ENCODE measurements at regions not wholly inside any gene's neighbourhood (a gene's known extent, or its start where the extent isn't known, plus 50 kb on each side); places are given as distances from the start of the nearest gene placed in this dataset.

DNA sequence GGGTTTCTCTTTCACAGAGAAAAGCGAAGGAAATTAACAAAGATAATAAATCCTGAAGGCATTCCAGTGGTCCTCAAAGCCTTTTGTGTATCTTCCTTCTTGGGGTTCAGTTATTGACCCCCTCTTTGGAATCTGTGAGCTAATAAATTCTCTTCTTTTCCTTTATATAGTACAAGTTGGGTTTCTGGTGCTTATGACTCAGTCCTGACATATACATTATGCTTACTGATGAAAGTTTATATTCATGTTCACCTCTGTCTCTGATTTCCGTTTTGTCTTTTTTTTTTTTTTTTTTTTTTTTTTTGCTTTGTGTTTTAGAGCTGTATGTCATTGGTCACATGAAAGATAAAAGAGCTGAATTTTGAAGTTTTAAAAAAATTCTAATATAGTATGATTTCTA, 230.7 kb upstream of the RBMS3 start:
- TF ChIP-seq GATA3 (IDR thresholded peaks at IDR 0.05; ENCODE audit: low read depth, low read length) (no peak), GATA2 (IDR thresholded peaks at IDR 0.05; ENCODE audit: low read depth, low read length) (no peak)

DNA sequence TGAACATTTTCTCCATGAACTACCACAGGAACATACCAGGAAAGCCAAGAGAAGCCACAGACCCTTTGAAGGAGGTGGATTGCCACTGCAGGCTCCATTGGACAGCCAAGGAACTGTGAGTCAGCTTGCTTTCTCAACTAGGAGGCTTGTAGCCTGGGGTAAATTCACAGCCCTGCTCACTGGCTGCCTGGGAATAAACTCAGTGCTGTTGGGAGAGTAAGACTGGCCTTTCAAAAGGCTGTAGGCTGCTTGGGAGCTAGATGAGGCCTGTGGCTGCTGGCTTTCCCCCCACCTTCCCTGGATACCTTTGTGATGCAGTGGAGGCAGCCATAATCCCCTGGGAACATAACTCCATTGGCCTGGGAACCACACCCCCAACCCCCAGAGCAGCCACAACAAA, 223.5 kb upstream of the RBMS3 start:
- TF ChIP-seq GATA3 (IDR thresholded peaks at IDR 0.05; ENCODE audit: low read depth, low read length) (no peak), GATA2 (IDR thresholded peaks at IDR 0.05; ENCODE audit: low read depth, low read length) (no peak)

DNA sequence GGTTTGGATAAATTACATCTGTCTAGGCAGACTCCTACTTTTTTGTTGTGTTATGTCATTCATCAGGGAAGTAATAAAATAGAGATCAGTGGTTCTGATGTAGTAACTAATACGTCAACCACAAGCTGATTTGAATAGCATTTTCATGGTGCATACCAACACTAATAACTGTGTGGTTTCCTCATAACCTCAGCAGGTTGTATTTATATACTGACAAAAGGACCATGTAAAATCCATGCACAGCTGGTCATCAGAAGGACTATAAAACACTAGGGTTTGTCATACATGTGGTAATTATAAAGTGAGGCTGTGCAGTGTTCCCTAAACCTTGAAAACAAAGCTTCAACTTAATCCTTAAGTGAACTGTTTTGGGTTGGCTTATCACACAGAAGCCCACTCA, 216.8 kb upstream of the RBMS3 start:
- no peak for TF ChIP-seq GATA3 (IDR thresholded peaks at IDR 0.05; ENCODE audit: low read depth, low read length)
- no peak for TF ChIP-seq GATA2 (IDR thresholded peaks at IDR 0.05; ENCODE audit: low read depth, low read length)

DNA sequence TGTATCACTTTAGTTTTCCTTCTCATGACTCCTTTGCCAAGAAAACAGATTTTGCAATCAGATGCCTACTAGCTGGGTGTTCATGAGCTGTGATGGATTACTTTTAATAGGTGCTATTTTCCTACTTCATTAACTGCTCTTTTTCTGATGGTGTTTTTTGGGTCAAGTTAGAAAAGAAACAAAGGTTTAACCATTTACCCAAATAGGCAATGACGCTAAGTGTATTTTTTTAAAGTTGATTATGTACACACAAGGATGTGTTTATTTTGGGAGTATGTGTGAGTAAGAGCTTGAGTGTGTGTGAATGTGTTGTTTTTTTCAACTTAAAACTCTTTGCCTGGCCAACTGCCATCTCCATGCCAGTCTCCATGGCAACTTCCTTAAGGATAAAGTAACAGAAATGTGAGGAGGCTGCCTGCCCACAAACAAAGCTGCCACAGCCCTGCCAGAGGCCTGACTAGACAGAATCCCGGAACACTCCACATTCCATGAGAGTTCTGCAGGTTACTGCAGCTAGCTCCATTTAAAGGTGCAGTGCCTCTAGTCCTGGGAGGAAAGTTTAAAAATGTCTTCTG, 215.6 kb upstream of the RBMS3 start:
- TF ChIP-seq GATA3 (IDR thresholded peaks at IDR 0.05; ENCODE audit: low read depth, low read length) (no peak), GATA2 (IDR thresholded peaks at IDR 0.05; ENCODE audit: low read depth, low read length) (no peak)

DNA sequence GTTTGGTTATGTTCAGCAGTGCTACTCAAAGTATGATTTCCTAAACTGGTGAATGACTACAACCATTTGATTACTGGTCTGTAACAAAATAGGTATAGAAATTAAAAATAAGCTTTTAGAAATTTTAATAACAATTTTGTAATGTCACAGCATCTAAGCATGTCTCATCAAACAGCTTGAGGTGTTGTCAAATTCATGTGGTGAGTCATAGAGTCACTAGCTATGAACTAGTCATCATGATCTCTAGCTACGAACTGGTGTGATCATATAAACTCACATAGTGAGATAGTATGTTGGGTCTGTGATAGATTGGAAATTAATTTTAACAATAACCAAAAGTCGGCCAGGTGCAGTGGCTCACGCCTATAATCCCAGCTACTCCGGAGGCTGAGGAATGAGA, 213.9 kb upstream of the RBMS3 start:
- TF ChIP-seq GATA3 (IDR thresholded peaks at IDR 0.05; ENCODE audit: low read depth, low read length) (no peak), GATA2 (IDR thresholded peaks at IDR 0.05; ENCODE audit: low read depth, low read length) (no peak)

DNA sequence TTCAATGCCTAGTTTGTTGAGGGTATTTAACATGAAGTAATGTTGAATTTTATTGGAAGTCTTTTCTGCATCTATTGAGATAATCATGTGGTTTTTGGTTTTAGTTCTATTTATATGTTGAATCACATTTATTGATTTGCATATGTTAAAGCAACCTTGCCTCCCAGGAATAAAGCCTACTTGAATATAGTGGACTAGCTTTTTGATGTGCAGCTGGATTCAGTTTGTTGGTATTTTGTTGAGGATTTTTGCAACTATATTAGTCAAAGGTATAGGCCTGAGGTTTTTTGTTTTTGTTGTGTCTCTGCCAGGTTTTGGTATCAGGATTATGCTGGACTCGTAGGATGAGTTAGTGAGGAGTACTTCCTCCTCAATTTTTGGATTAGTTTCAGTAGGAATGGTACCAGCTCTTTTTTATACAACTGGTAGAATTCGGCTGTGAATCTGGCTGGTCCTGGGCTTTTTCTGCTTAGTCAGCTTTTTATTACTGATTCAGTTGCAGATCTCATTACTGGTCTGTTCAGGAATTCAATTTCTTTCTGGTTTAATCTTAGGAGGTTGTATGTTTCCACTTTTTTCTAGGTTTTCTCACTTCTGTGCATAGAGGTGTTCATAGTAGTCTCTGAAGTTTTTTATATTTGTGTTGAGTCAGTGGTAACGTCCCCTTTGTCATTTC, 209.8 kb upstream of the RBMS3 start:
- TF ChIP-seq GATA2 (IDR thresholded peaks at IDR 0.05; ENCODE audit: low read depth, low read length): no peak
- no peak for TF ChIP-seq GATA3 (IDR thresholded peaks at IDR 0.05; ENCODE audit: low read depth, low read length)

DNA sequence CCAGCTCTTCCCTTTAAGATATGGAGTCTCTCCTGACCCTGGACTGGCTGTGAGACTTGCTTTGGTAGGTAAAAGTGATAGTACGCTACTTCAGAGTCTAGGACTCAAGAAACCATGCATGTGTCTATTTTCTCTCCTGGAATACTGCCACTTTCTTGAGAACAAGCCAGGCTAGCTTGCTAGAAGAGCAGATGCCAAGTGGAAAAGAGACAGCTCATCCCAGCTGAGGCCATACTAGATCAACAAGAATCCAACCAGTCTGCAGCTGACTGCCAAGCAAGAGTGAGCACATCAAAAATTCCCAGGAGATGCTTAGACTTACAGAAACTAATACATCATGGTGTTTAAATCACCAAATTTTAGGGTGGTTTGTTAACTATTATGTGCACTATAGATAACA, 208.3 kb upstream of the RBMS3 start:
- TF ChIP-seq GATA2 (IDR thresholded peaks at IDR 0.05; ENCODE audit: low read depth, low read length): no peak
- TF ChIP-seq GATA3 (IDR thresholded peaks at IDR 0.05; ENCODE audit: low read depth, low read length): no peak

DNA sequence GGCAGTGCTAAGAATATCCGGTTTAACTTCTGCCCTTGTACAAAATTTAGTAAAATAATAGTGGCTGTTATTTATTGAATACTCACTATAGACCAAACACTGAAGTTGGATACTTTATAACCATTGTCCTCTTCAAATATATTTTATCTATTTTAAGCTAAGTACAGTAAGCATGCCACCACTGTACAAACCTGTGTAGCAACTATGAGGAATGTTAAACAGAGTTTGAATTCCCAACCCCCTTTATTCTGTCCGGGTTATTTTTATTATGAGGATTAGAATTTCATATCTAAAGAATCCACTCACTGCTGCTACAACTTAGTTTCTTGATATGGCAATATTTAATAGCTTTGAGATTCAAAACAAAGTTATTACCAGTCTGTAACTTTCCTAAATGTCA, 203.5 kb upstream of the RBMS3 start:
- no peak for TF ChIP-seq GATA2 (IDR thresholded peaks at IDR 0.05; ENCODE audit: low read depth, low read length)
- TF ChIP-seq GATA3 (IDR thresholded peaks at IDR 0.05; ENCODE audit: low read depth, low read length): no peak

DNA sequence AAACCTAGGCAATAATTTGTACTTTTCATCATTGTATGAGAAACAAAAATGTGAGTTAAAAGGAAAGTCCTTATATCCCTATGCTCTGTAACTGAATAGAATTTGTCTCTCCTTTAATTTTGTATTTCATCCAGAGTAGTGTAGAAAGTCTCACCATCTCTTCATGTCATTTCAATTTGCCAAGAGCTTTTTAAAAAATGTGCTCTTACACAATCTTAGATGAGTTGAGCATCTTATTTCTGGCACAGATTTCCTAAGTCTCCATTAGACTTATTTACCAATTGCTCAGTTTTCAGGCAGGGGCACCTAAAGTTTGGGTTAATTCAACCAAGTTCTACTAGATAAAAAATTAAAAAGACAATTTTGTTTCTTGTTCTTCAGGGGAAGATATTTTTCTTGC, 201.5 kb upstream of the RBMS3 start:
- TF ChIP-seq GATA2 (IDR thresholded peaks at IDR 0.05; ENCODE audit: low read depth, low read length) (no peak), GATA3 (IDR thresholded peaks at IDR 0.05; ENCODE audit: low read depth, low read length) (no peak)

DNA sequence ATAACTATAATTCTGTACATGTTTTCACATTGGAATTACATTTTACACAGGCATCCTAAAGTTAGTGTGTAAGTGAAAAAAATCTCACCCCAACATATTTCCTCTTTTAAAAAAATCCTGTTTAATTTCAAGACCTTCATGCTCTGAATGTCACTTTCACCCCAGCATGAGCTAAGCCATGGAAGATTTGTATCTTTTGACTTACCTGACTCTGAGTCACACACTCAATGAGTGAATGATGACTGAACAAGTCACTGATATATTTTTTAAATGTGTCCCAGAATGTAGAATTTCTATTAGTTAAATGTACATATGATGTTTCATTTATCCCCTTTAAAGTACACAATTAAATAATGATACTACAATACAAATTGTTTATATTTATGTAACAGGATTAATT, 199.9 kb upstream of the RBMS3 start:
- TF ChIP-seq GATA3 (IDR thresholded peaks at IDR 0.05; ENCODE audit: low read depth, low read length) (no peak), GATA2 (IDR thresholded peaks at IDR 0.05; ENCODE audit: low read depth, low read length) (no peak)

DNA sequence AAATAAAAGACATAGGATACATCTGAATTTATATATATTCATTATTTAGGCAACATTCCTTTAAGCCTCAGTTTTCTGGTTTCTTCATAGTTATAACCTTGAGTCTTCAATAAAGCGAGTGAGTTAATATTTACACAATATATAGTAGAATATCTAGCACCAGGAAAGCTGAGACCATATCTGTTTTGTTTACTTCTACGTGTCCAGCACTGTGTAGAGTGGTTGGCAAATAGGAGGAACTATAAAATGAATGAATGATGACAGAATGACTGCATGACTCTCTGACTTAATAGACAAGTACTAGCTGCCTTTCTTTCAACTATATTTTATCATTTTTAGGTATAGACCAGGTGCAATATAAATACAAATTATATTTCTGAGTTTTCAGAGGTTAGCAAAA, 197.8 kb upstream of the RBMS3 start:
- no peak for TF ChIP-seq GATA3 (IDR thresholded peaks at IDR 0.05; ENCODE audit: low read depth, low read length)
- no peak for TF ChIP-seq GATA2 (IDR thresholded peaks at IDR 0.05; ENCODE audit: low read depth, low read length)

DNA sequence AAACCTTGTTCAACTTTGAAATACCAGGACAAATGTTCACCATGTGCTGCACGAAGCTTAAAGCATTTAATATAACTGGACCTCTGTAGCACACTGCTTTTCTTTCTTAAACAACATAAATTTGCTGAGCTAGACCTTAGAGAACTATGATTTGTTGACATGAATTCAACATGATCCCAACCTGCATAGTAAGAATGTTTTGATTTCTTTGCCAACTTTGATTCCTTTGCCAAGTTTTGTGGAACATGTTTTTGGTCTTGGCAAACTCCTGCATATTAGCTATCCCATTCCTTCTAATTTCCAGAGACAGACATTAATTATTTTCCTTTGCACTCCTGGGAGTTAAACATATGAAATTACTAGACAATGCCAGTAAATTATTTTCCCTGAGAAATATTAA, 197.2 kb upstream of the RBMS3 start:
- TF ChIP-seq GATA2 (IDR thresholded peaks at IDR 0.05; ENCODE audit: low read depth, low read length) (no peak), GATA3 (IDR thresholded peaks at IDR 0.05; ENCODE audit: low read depth, low read length) (no peak)

DNA sequence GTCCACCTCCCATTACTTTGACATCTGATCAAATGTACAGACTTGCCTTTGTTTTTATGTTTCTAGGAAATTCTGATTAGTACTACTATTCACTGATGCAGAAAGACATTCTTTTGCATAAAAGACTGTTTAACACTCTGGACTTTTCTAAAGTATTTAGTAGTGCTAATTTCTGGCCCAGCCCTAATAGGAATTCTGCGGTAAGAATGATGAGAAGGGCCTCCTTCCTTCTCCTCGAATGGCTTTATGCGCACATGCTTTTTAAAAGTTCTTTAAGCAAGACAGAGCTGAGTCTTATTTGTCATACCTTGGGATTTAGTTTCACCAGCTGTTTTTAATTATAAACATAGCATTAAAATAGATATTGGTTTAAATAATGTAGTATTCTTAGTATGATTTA, 192.3 kb upstream of the RBMS3 start:
- TF ChIP-seq GATA3 (IDR thresholded peaks at IDR 0.05; ENCODE audit: low read depth, low read length): no peak

DNA sequence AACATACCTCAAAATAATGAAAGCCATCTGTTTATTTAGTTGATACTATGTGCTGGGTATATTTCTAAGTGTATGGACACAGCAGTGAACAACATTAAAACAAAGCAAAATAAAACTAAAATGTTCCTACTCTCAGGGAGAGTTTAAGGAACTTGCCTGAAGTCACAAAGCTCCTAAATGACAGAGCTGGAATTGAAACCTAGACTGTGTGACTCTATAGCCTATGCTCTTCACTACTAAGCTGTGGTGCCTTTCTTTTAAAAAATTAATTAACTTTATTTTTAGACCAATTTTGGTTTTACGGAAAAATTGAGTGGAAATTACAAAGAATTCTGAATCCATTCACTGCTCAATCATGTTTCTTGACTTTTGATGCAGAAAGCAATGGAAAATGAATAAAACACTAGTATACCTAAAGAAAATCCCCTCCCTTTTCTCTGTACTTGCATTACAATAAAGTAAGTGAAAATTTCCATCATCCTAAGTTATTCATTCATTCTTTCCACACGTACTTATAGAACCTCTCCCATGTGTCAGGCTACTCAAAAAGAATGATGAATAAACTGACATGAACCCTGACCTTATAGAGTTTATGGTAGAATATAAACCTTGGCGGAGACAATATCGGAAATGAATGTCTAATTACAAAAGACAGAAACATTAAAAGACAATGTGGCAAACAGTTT, 189.8 kb upstream of the RBMS3 start:
- TF ChIP-seq GATA2 (IDR thresholded peaks at IDR 0.05; ENCODE audit: low read depth, low read length): no peak
- no peak for TF ChIP-seq GATA3 (IDR thresholded peaks at IDR 0.05; ENCODE audit: low read depth, low read length)

DNA sequence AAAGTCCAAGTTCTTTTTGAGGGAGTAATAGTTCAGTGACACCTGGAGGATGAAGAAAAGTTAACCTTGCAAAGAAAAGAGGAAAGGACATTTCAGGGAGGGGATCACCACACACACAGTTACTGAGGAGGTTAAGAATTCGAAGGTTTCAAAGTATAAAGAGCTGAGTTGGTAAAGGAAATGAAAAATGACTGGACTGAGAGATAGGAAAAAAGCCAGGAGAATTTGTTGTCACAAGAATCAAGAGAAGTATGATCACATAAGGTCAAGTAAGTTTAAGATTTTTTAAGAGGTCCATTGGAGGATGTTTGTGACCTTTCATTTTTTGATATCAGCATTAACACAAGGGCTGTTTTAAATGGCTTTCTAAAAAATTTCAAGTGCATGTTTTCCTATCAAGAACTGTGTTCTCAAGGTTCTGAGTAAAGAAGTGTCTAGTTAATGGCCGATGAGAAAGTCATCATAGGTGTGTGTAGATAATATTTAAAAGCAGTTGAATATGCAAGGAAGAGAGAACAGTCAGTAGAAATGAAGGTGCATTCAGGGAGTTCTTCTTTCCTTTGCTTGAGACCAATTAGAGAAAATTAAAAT, 189.2 kb upstream of the RBMS3 start:
- TF ChIP-seq GATA2 (IDR thresholded peaks at IDR 0.05; ENCODE audit: low read depth, low read length): no peak
- TF ChIP-seq GATA3 (IDR thresholded peaks at IDR 0.05; ENCODE audit: low read depth, low read length): no peak

Measured in SH-SY5Y (cell line).